ENCODE measurements at regions not wholly inside any gene's neighbourhood (a gene's known extent, or its start where the extent isn't known, plus 50 kb on each side); places are given as distances from the start of the nearest gene placed in this dataset.

- CTCF ChIA-PET (ENCODE audit: unreplicated experiment): no interaction called here
- Histone ChIP-seq H3K9me3 (ENCODE audit: low read length) (no peaks in the 10 kb centered on the region), H2AFZ (ENCODE audit: low read length) (peak overlapping the region; percentile 96)
Measured at GRCh38 chr20:21622097-21622857, 83.2 kb upstream of the PAX1 start.

GRCh38 chr20:21618759-21619416 is 86.6 kb upstream of the PAX1 start:
- no peaks in the 10 kb centered on the region for H4K20me1 ChIP-seq (ENCODE audit: insufficient read depth, low read length)
- POLR2A ChIA-PET: interaction anchor here (1.3 kb wide), 1 partner anchor 10 kb away, joined by 3 read pairs; no protein-coding TSS in a partner anchor
- H2AFZ ChIP-seq (ENCODE audit: low read length): peak overlapping the region; percentile 67; the same call in 1 of the 2 replicates
- H3K4me2 ChIP-seq (ENCODE audit: low read length): peak overlapping the region; percentile 47
- CTCF ChIA-PET (ENCODE audit: unreplicated experiment): no interaction called here
- no peaks in the 10 kb centered on the region for H3K79me2 ChIP-seq (ENCODE audit: insufficient read depth, low read depth, low read length)
- peak; percentile 24 for DNase-seq (ENCODE audit: low spot score)
- intact Hi-C loops (cut with micrococcal nuclease; ENCODE audit: unreplicated experiment): loop anchor here (5.0 kb wide), 2 partner anchors 47 to 87 kb away; no protein-coding TSS in a partner anchor
- H3K9me3 ChIP-seq (ENCODE audit: low read length): no peaks in the 10 kb centered on the region
- no peak overlapping the region for H3K27ac ChIP-seq (ENCODE audit: low read depth, low read length, poor library complexity, severe bottlenecking)
- no peak for TF ChIP-seq CTCF (conservative IDR thresholded peaks at IDR 0.05; ENCODE audit: low read length)
- TF ChIP-seq EZH2phosphoT487 (IDR thresholded peaks at IDR 0.05; ENCODE audit: borderline replicate concordance, low read depth, low read length): no peak
- H3K4me1 ChIP-seq (ENCODE audit: insufficient read depth, low read length, poor library complexity, severe bottlenecking): peaks cover 26% of the 10 kb centered on the region
- BruUV-seq (replicated peaks): no TSS peak
- H3K4me3 ChIP-seq (ENCODE audit: low read depth, low read length, poor library complexity, severe bottlenecking): no peak overlapping the region
- no peaks in the 10 kb centered on the region for H3K9me2 ChIP-seq (ENCODE audit: insufficient read depth, low read length)
- H3K36me3 ChIP-seq (ENCODE audit: insufficient read depth, low read length): no peaks in the 10 kb centered on the region

More at GRCh38 chr20:21622097-21622857, 83.2 kb upstream of the PAX1 start:
- Histone ChIP-seq H3K9me2 (ENCODE audit: insufficient read depth, low read length) (no peaks in the 10 kb centered on the region), H3K27ac (ENCODE audit: low read depth, low read length, poor library complexity, severe bottlenecking) (peak overlapping the region; percentile 8), H3K36me3 (ENCODE audit: insufficient read depth, low read length) (no peaks in the 10 kb centered on the region; the same call in 1 of the 2 replicates), H3K4me1 (ENCODE audit: insufficient read depth, low read length, poor library complexity, severe bottlenecking) (peaks cover 31% of the 10 kb centered on the region), H3K79me2 (ENCODE audit: insufficient read depth, low read depth, low read length) (no peaks in the 10 kb centered on the region), H4K20me1 (ENCODE audit: insufficient read depth, low read length) (no peaks in the 10 kb centered on the region), H3K4me2 (ENCODE audit: low read length) (no peak overlapping the region), H3K4me3 (ENCODE audit: low read depth, low read length, poor library complexity, severe bottlenecking) (no peak overlapping the region)
- no TSS peak for BruUV-seq (replicated peaks)
- POLR2A ChIA-PET: interaction anchor here (0.9 to 2.2 kb wide), 5 partner anchors 12 to 64 kb away, joined by 3 to 6 read pairs (median 4); no protein-coding TSS in a partner anchor
- no peak for DNase-seq (ENCODE audit: low spot score)
- TF ChIP-seq EZH2phosphoT487 (IDR thresholded peaks at IDR 0.05; ENCODE audit: borderline replicate concordance, low read depth, low read length): no peak
- TF ChIP-seq CTCF (conservative IDR thresholded peaks at IDR 0.05; ENCODE audit: low read length): no peak
- intact Hi-C loops (cut with micrococcal nuclease; ENCODE audit: unreplicated experiment): no loop called here
